ENCODE measurements at regions not wholly inside any gene's neighbourhood (a gene's known extent, or its start where the extent isn't known, plus 50 kb on each side); places are given as distances from the start of the nearest gene placed in this dataset.

DNA sequence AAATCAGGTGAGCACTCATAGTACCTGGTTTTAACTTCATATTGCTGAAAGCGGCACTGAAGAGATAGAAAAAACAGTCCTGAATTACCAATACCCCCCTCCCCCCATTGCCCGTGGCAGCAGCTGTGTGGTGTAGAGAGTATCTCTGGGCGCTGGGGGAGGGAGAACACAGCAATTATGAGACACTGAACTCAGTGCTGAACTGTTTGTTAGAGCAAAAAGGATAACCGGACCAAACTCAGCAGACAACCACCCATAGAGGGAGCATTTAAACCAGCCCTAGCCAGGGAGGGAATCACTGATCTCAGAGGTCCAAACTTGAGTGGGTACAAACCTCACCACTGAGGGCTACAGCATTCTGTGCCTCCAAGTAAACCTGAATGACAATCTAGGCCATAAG lies 457.4 kb upstream of the TEX13C start:
- H3K27me3 ChIP-seq (ENCODE audit: insufficient read depth, low read length), result no peaks in the 10 kb centered on the region
- no peaks in the 10 kb centered on the region for H3K23me2 ChIP-seq (ENCODE audit: insufficient read length, low read depth, low read length, poor library complexity, severe bottlenecking)
- no peak overlapping the region for H2BK15ac ChIP-seq (ENCODE audit: low read depth, low read length)
- no peak for DNase-seq
- no peak overlapping the region for H3K4ac ChIP-seq (ENCODE audit: low read depth, low read length)
- H4K5ac ChIP-seq (ENCODE audit: insufficient read length, low read depth, low read length), result no peak overlapping the region
- no peaks in the 10 kb centered on the region for H3K79me2 ChIP-seq (ENCODE audit: insufficient read depth, low read length)
- H3K14ac ChIP-seq (ENCODE audit: insufficient read depth, low read length), result no peak overlapping the region
- no peak overlapping the region for H2AK5ac ChIP-seq (ENCODE audit: insufficient read length, low read length)
- no peak overlapping the region for H4K8ac ChIP-seq (replicated peaks; ENCODE audit: insufficient read length, low read depth, low read length)
- no peaks in the 10 kb centered on the region for H3K79me1 ChIP-seq (ENCODE audit: insufficient read depth, low read depth, low read length, poor library complexity, severe bottlenecking)
- no peak overlapping the region for H2AFZ ChIP-seq (ENCODE audit: low read length)
- no peak overlapping the region for H2BK12ac ChIP-seq (ENCODE audit: insufficient read length, low read depth, low read length)
- no peak overlapping the region for H3K4me2 ChIP-seq (ENCODE audit: insufficient read depth, insufficient read length, low read length)
- H3K36me3 Mint-ChIP-seq (ENCODE audit: insufficient read depth in 1 of 3, low read depth in 3 of 3), result no peaks in the 10 kb centered on the region
- no peaks in the 10 kb centered on the region for H4K20me1 ChIP-seq (ENCODE audit: control insufficient read depth, insufficient read depth, insufficient read length)
- H3K9ac ChIP-seq (ENCODE audit: extremely low read depth, insufficient read length, low read length), result no peak overlapping the region
- H3K27me3 Mint-ChIP-seq (ENCODE audit: low read depth), result no peaks in the 10 kb centered on the region
- H3K4me3 Mint-ChIP-seq, result no peak overlapping the region
- H3K27ac ChIP-seq (ENCODE audit: insufficient read length, low read depth, low read length), result no peak overlapping the region
- no CpG with 5 or more reads among the region's 4 CpGs for WGBS (ENCODE audit: extremely low coverage, insufficient read length, low lambda C conversion rate)
- H3K4me1 ChIP-seq (ENCODE audit: insufficient read depth, low read length), result no peaks in the 10 kb centered on the region
- peaks cover 3 to 9% of the 10 kb centered on the region in 2 experiments; a peak in 3 of 5 replicates for H3K9me3 Mint-ChIP-seq
- no peak overlapping the region for H2BK20ac ChIP-seq (ENCODE audit: low read depth, low read length, poor library complexity, severe bottlenecking)
- H3K18ac ChIP-seq (ENCODE audit: insufficient read length, low read depth, low read length), result no peak overlapping the region
- no peak overlapping the region for H2BK5ac ChIP-seq (ENCODE audit: insufficient read length, low read length)
- no peaks in the 10 kb centered on the region for H3K4me1 Mint-ChIP-seq
- H3K27ac Mint-ChIP-seq, result no peak overlapping the region
- no peaks in the 10 kb centered on the region for H3K9me3 ChIP-seq (ENCODE audit: control insufficient read depth, low read depth, low read length)
- H3K23ac ChIP-seq (ENCODE audit: insufficient read length, low read depth, low read length), result no peak overlapping the region
- H3K56ac ChIP-seq (ENCODE audit: insufficient read length, low read depth, low read length), result no peak overlapping the region
- TF ChIP-seq CTCF (conservative IDR thresholded peaks at IDR 0.05), result peak; percentile 32; the same call in 2 of the 3 replicates
- no peak overlapping the region for H3T11ph ChIP-seq (ENCODE audit: low read length)
- H2BK120ac ChIP-seq (ENCODE audit: low read depth, low read length, poor library complexity, severe bottlenecking), result no peak overlapping the region
- no peak overlapping the region for H4K91ac ChIP-seq (ENCODE audit: insufficient read length, low read depth, low read length)
